ENCODE measurements at regions not wholly inside any gene's neighbourhood (a gene's known extent, or its start where the extent isn't known, plus 50 kb on each side); places are given as distances from the start of the nearest gene placed in this dataset.

- Mint-ChIP-seq H3K27me3 (ENCODE audit: unreplicated experiment) (peaks cover 2% of the 10 kb centered on the region), H3K4me3 (ENCODE audit: unreplicated experiment) (no peak overlapping the region), H3K9me3 (ENCODE audit: unreplicated experiment) (peaks cover 2% of the 10 kb centered on the region), H3K4me1 (ENCODE audit: low read depth, unreplicated experiment) (peaks cover 9% of the 10 kb centered on the region), H3K36me3 (ENCODE audit: unreplicated experiment) (peaks cover 9% of the 10 kb centered on the region), H3K27ac (ENCODE audit: unreplicated experiment) (no peak overlapping the region)
- TF ChIP-seq CTCF (IDR thresholded peaks at IDR 0.05; ENCODE audit: partially characterized antibody, unreplicated experiment), result no peak
- DNase-seq, result no peak
These were observed 87.7 kb downstream of the RMI2 start for GRCh38 chr16:11432856-11433395.

- TF ChIP-seq CTCF (IDR thresholded peaks at IDR 0.05; ENCODE audit: partially characterized antibody, unreplicated experiment), result no peak
- H3K27me3 Mint-ChIP-seq (ENCODE audit: unreplicated experiment), result peaks cover 3% of the 10 kb centered on the region
- H3K4me1 Mint-ChIP-seq (ENCODE audit: low read depth, unreplicated experiment), result peaks cover 1% of the 10 kb centered on the region
- no peak overlapping the region for H3K4me3 Mint-ChIP-seq (ENCODE audit: unreplicated experiment)
- H3K27ac Mint-ChIP-seq (ENCODE audit: unreplicated experiment), result no peak overlapping the region
- peaks cover 9% of the 10 kb centered on the region for H3K36me3 Mint-ChIP-seq (ENCODE audit: unreplicated experiment)
- DNase-seq, result no peak
- H3K9me3 Mint-ChIP-seq (ENCODE audit: unreplicated experiment), result peaks cover 8% of the 10 kb centered on the region
These were observed 90.3 kb downstream of the RMI2 start for GRCh38 chr16:11435576-11435975.

GRCh38 chr16:11437069-11437468 is 91.8 kb downstream of the RMI2 start:
- Mint-ChIP-seq H3K27me3 (ENCODE audit: unreplicated experiment) (peaks cover 4% of the 10 kb centered on the region), H3K4me3 (ENCODE audit: unreplicated experiment) (no peak overlapping the region), H3K4me1 (ENCODE audit: low read depth, unreplicated experiment) (peaks cover 1% of the 10 kb centered on the region), H3K36me3 (ENCODE audit: unreplicated experiment) (peaks cover 7% of the 10 kb centered on the region), H3K9me3 (ENCODE audit: unreplicated experiment) (peaks cover 7% of the 10 kb centered on the region), H3K27ac (ENCODE audit: unreplicated experiment) (no peak overlapping the region)
- TF ChIP-seq CTCF (IDR thresholded peaks at IDR 0.05; ENCODE audit: partially characterized antibody, unreplicated experiment), result no peak
- DNase-seq, result no peak

GRCh38 chr16:11439790-11440656 is 94.8 kb downstream of the RMI2 start:
- H3K9me3 Mint-ChIP-seq (ENCODE audit: unreplicated experiment), result peaks cover 6% of the 10 kb centered on the region
- no peak for DNase-seq
- H3K27ac Mint-ChIP-seq (ENCODE audit: unreplicated experiment), result no peak overlapping the region
- H3K36me3 Mint-ChIP-seq (ENCODE audit: unreplicated experiment), result no peaks in the 10 kb centered on the region
- no peaks in the 10 kb centered on the region for H3K4me1 Mint-ChIP-seq (ENCODE audit: low read depth, unreplicated experiment)
- peaks cover 6% of the 10 kb centered on the region for H3K27me3 Mint-ChIP-seq (ENCODE audit: unreplicated experiment)
- no peak for TF ChIP-seq CTCF (IDR thresholded peaks at IDR 0.05; ENCODE audit: partially characterized antibody, unreplicated experiment)
- H3K4me3 Mint-ChIP-seq (ENCODE audit: unreplicated experiment), result no peak overlapping the region

- Mint-ChIP-seq H3K4me1 (ENCODE audit: low read depth, unreplicated experiment) (no peaks in the 10 kb centered on the region), H3K4me3 (ENCODE audit: unreplicated experiment) (no peak overlapping the region), H3K9me3 (ENCODE audit: unreplicated experiment) (peaks cover 6% of the 10 kb centered on the region), H3K36me3 (ENCODE audit: unreplicated experiment) (no peaks in the 10 kb centered on the region), H3K27me3 (ENCODE audit: unreplicated experiment) (peaks cover 8% of the 10 kb centered on the region), H3K27ac (ENCODE audit: unreplicated experiment) (no peak overlapping the region)
- DNase-seq, result no peak
- no peak for TF ChIP-seq CTCF (IDR thresholded peaks at IDR 0.05; ENCODE audit: partially characterized antibody, unreplicated experiment)
These were observed 95.4 kb downstream of the RMI2 start for GRCh38 chr16:11440657-11441012.
